Gastroesophageal sphincter (tissue), 4 donors: ENCODE measurements at regions not wholly inside any gene's neighbourhood (a gene's known extent, or its start where the extent isn't known, plus 50 kb on each side); places are given as distances from the start of the nearest gene placed in this dataset.

Source experiments
- ATAC-seq: fragments of 150-250 bp; one replicate; pipeline ENCODE4 v1.9.1; 2016; ENCODE audit warnings: mild to moderate bottlenecking, moderate library complexity
- H3K27ac ChIP-seq, 4 donors: fragments of 200-600 bp; sonication (generic) in 3 of 4; 1 replicate in 3 of 4; 2 replicates in 1 of 4; pipeline ENCODE4 v1.5.1; 2016 to 2019
- H3K27me3 ChIP-seq: fragments of 200-600 bp; sonication (generic); one replicate; pipeline ENCODE4 v1.5.1; 2019
- H3K36me3 ChIP-seq, 2 donors: fragments of 200-600 bp; sonication (generic); one replicate each; pipeline ENCODE4 v1.5.1; 2019; ENCODE audit warnings: control low read depth in 1 of 2
- H3K4me1 ChIP-seq, 3 donors: fragments of 200-600 bp; sonication (generic); 1 replicate in 2 of 3; 2 replicates in 1 of 3; pipeline ENCODE4 v1.5.1; 2016 to 2019; ENCODE audit warnings: control low read depth in 2 of 3
- H3K4me3 ChIP-seq, 2 donors: fragments of 200-600 bp; sonication (generic); one replicate each; pipeline ENCODE4 v1.5.1; 2019; ENCODE audit warnings: mild to moderate bottlenecking in 1 of 2, moderate library complexity in 1 of 2
- H3K9me3 ChIP-seq, 3 donors: fragments of 200-600 bp; sonication (generic); one replicate each; pipeline ENCODE4 v1.5.1; 2017 to 2019; ENCODE audit warnings: control low read depth in 2 of 3
- CTCF ChIP-seq, 4 experiments: fragments of 200-600 bp in 2 of 4; fragments of 450-650 bp in 2 of 4; sonication (generic) in 1 of 4; IDR thresholded peaks; one replicate each; pipeline ENCODE4 v1.5.1; 2017 to 2019; ENCODE audit warnings: antibody characterized with exemption in 4 of 4, mild to moderate bottlenecking in 2 of 4, moderate library complexity in 2 of 4
- EP300 ChIP-seq: sonication (generic); formaldehyde crosslinking; IDR thresholded peaks from one replicate; pipeline ENCODE4 v1.6.1; 2017; ENCODE audit warnings: antibody characterized with exemption, mild to moderate bottlenecking
- POLR2A ChIP-seq, 2 donors: fragments of 450-650 bp; IDR thresholded peaks; one replicate each; pipeline ENCODE4 v1.6.1; 2017; ENCODE audit warnings: antibody characterized with exemption in 2 of 2, mild to moderate bottlenecking in 2 of 2, moderate library complexity in 1 of 2
- POLR2AphosphoS5 ChIP-seq: sonication (generic); formaldehyde crosslinking; IDR thresholded peaks from one replicate; pipeline ENCODE4 v1.6.1; 2017; ENCODE audit warnings: antibody characterized with exemption
- WGBS, 2 donors: methylation state at CpG; one replicate each; pipeline ENCODE4 v1.1.5; 2018; ENCODE audit warnings: low coverage in 1 of 2; 5-methylcytosine and 5-hydroxymethylcytosine counted together

GRCh38 chr16:85501900-85502299 is 111.2 kb upstream of the GSE1 start:
- TF ChIP-seq CTCF (IDR thresholded peaks at IDR 0.05) (no peak), POLR2A (IDR thresholded peaks at IDR 0.05) (no peak), POLR2AphosphoS5 (no peak), EP300 (no peak)
- Histone ChIP-seq H3K27me3 (no peaks in the 10 kb centered on the region), H3K27ac (no peak overlapping the region), H3K9me3 (no peaks in the 10 kb centered on the region), H3K4me3 (no peak overlapping the region), H3K4me1 (no peaks in the 10 kb centered on the region), H3K36me3 (no peaks in the 10 kb centered on the region)
- no peak for ATAC-seq
- no CpG with 5 or more reads among the region's 11 CpGs for WGBS, 2 donors

- TF ChIP-seq POLR2A (IDR thresholded peaks at IDR 0.05) (no peak), CTCF (IDR thresholded peaks at IDR 0.05) (no peak), EP300 (no peak), POLR2AphosphoS5 (no peak)
- no CpG with 5 or more reads among the region's 11 CpGs for WGBS, 2 donors
- no peak for ATAC-seq
Measured at GRCh38 chr16:85502357-85502756, 110.8 kb upstream of the GSE1 start.

GRCh38 chr16:85503679-85504231 is 109.4 kb upstream of the GSE1 start:
- no peaks in the 10 kb centered on the region for H3K27me3 ChIP-seq
- H3K4me3 ChIP-seq, result no peak overlapping the region
- WGBS, 2 donors, result 85 to 98% methylated on average over 10 to 18 of the region's 26 CpGs
- H3K9me3 ChIP-seq, result no peaks in the 10 kb centered on the region
- ATAC-seq, result no peak
- H3K27ac ChIP-seq, result no peak overlapping the region
- TF ChIP-seq EP300 (no peak), CTCF (IDR thresholded peaks at IDR 0.05) (no peak)
- H3K36me3 ChIP-seq, result no peaks in the 10 kb centered on the region
- no peaks in the 10 kb centered on the region for H3K4me1 ChIP-seq

More at GRCh38 chr16:85502357-85502756, 110.8 kb upstream of the GSE1 start:
- no peak overlapping the region for H3K4me3 ChIP-seq
- H3K27ac ChIP-seq, result no peak overlapping the region
- no peaks in the 10 kb centered on the region for H3K4me1 ChIP-seq
- no peaks in the 10 kb centered on the region for H3K36me3 ChIP-seq
- H3K9me3 ChIP-seq, result no peaks in the 10 kb centered on the region
- H3K27me3 ChIP-seq, result no peaks in the 10 kb centered on the region

GRCh38 chr16:85504242-85504641 is 108.9 kb upstream of the GSE1 start:
- WGBS, 2 donors, result 80 to 90% methylated on average over 3 to 7 of the region's 9 CpGs
- H3K4me3 ChIP-seq, result no peak overlapping the region
- ATAC-seq, result no peak

More at GRCh38 chr16:85504242-85504641, 108.9 kb upstream of the GSE1 start:
- Histone ChIP-seq H3K27me3 (no peaks in the 10 kb centered on the region), H3K9me3 (no peaks in the 10 kb centered on the region), H3K36me3 (no peaks in the 10 kb centered on the region), H3K4me1 (no peaks in the 10 kb centered on the region), H3K27ac (no peak overlapping the region)
- TF ChIP-seq POLR2A (IDR thresholded peaks at IDR 0.05) (no peak), POLR2AphosphoS5 (no peak), EP300 (no peak), CTCF (IDR thresholded peaks at IDR 0.05) (no peak)
